Glutamatergic neuron (in vitro differentiated cells): ENCODE measurements at regions not wholly inside any gene's neighbourhood (a gene's known extent, or its start where the extent isn't known, plus 50 kb on each side); places are given as distances from the start of the nearest gene placed in this dataset.
A peak's percentile ranks its signal among the peaks of the same experiment; 100 is the strongest.

ENCODE experiments used
- DNase-seq: peaks from one replicate; pipeline ENCODE4 v3.0.0; 2022
- H3K27ac Mint-ChIP-seq: one replicate; pipeline ENCODE4 v1.8.0; 2020; ENCODE audit warnings: mild to moderate bottlenecking, mixed read lengths, inconsistent platforms; ENCODE audit not compliant: unreplicated experiment
- H3K27me3 Mint-ChIP-seq: one replicate; pipeline ENCODE4 v1.8.0; 2020; ENCODE audit warnings: mild to moderate bottlenecking, moderate library complexity, mixed read lengths, inconsistent platforms; ENCODE audit not compliant: unreplicated experiment
- H3K36me3 Mint-ChIP-seq: one replicate; pipeline ENCODE4 v1.8.0; 2020; ENCODE audit warnings: mild to moderate bottlenecking, mixed read lengths, inconsistent platforms; ENCODE audit not compliant: unreplicated experiment
- H3K4me1 Mint-ChIP-seq: one replicate; pipeline ENCODE4 v1.8.0; 2020; ENCODE audit warnings: mild to moderate bottlenecking, low read depth, mixed read lengths, inconsistent platforms; ENCODE audit not compliant: unreplicated experiment
- H3K4me3 Mint-ChIP-seq: one replicate; pipeline ENCODE4 v1.8.0; 2020; ENCODE audit warnings: mild to moderate bottlenecking, mixed read lengths, inconsistent platforms; ENCODE audit not compliant: unreplicated experiment
- H3K9me3 Mint-ChIP-seq: one replicate; pipeline ENCODE4 v1.8.0; 2020; ENCODE audit warnings: mild to moderate bottlenecking, moderate library complexity, mixed read lengths, inconsistent platforms; ENCODE audit not compliant: unreplicated experiment
- TF ChIP-seq, protein P1 (sequence below): fragments of 200-600 bp; sonication (generic); IDR thresholded peaks from one replicate; pipeline ENCODE4 v1.5.0; 2021; ENCODE audit not compliant: partially characterized antibody, unreplicated experiment

DNA sequence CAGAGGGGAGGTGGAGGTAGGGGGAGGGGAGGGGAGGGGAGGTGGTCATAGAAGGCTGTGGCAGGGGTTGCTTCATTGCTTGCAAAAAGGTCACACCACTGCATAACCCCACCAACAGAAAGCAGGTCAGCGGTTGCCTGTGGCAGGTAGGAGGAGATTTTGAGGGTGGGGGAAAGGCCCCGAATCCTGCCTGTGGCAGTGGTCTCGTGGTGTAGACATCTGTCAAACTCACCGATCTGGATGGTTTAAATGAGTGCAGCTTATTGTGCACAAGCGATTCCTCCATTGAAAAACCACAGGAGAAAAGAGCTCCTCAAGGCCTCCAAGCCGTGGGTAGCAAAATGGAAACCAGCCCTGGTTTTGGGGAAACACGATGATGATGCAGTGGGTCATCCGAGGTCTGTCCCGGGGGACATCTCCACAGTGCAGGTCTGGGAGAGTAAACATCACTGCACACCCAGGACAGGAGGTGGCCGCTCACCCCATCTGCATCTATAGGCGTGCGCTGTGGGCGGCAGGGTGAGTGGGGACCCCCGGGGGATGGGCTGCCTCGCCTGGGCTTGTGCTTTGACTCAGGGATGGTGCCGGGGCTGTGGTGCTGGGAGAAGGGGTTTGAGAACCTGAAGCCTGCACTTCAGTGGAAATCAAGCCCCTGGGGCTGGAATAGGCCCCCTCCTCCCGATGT, 112.3 kb downstream of the CRYAA start:
- H3K4me3 Mint-ChIP-seq = peak overlapping the region; percentile 30
- no peak overlapping the region for H3K27ac Mint-ChIP-seq
- H3K27me3 Mint-ChIP-seq = no peaks in the 10 kb centered on the region
- TF ChIP-seq, protein P1, sequence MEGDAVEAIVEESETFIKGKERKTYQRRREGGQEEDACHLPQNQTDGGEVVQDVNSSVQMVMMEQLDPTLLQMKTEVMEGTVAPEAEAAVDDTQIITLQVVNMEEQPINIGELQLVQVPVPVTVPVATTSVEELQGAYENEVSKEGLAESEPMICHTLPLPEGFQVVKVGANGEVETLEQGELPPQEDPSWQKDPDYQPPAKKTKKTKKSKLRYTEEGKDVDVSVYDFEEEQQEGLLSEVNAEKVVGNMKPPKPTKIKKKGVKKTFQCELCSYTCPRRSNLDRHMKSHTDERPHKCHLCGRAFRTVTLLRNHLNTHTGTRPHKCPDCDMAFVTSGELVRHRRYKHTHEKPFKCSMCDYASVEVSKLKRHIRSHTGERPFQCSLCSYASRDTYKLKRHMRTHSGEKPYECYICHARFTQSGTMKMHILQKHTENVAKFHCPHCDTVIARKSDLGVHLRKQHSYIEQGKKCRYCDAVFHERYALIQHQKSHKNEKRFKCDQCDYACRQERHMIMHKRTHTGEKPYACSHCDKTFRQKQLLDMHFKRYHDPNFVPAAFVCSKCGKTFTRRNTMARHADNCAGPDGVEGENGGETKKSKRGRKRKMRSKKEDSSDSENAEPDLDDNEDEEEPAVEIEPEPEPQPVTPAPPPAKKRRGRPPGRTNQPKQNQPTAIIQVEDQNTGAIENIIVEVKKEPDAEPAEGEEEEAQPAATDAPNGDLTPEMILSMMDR = no peak
- no peaks in the 10 kb centered on the region for H3K36me3 Mint-ChIP-seq
- H3K4me1 Mint-ChIP-seq = peaks cover 5% of the 10 kb centered on the region
- peaks cover 6% of the 10 kb centered on the region for H3K9me3 Mint-ChIP-seq
- DNase-seq = no peak

DNA sequence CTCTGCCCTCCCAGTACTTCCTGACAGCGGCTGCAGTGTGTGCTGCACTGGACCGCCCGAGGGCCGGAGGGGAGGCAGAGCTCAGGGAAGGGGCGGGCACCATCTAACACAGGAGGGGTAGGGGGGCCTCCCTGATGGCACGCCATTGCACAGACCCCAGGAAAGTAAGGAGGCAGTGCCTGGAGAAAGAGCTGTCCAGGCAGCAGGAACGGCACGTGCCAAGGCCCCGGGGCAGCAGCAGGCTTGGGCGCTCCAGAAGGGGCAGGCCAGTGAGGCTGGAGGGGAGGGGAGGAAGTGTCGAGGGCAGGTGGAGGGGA, 110.7 kb downstream of the CRYAA start:
- Mint-ChIP-seq H3K4me1 (peaks cover 5% of the 10 kb centered on the region), H3K4me3 (no peak overlapping the region), H3K27ac (no peak overlapping the region), H3K27me3 (no peaks in the 10 kb centered on the region), H3K9me3 (peaks cover 6% of the 10 kb centered on the region), H3K36me3 (no peaks in the 10 kb centered on the region)
- DNase-seq = no peak
- TF ChIP-seq, protein P1 = no peak

- Mint-ChIP-seq H3K9me3 (peaks cover 6% of the 10 kb centered on the region), H3K27ac (no peak overlapping the region), H3K36me3 (no peaks in the 10 kb centered on the region), H3K4me1 (peaks cover 5% of the 10 kb centered on the region), H3K27me3 (no peaks in the 10 kb centered on the region), H3K4me3 (no peak overlapping the region)
- no peak for DNase-seq
- TF ChIP-seq, protein P1 = no peak
Observed at GRCh38 chr21:43278766-43279577, 110.2 kb downstream of the CRYAA start.

DNA sequence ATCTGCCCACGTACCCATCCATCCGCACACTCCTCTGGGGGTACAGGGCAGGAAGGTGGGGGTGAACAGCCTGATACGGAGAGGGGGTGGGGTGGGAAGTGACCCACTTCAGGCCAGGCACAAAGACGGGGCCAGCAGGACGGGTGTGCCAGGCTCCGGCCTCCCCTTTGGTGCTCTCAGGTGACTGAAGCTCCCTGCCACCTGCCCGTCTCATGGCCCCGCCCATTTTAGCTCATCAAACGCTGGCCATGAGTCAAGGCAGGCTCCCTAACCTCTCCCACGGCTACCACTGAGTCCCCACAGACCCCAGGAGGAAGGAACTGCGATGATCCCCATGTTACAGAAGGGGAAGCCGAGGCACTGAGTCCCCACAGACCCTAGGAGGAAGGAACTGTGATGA, 109.6 kb downstream of the CRYAA start:
- TF ChIP-seq, protein P1 = no peak
- H3K27me3 Mint-ChIP-seq = no peaks in the 10 kb centered on the region
- H3K4me3 Mint-ChIP-seq = no peak overlapping the region
- no peak for DNase-seq
- peaks cover 6% of the 10 kb centered on the region for H3K9me3 Mint-ChIP-seq
- peaks cover 5% of the 10 kb centered on the region for H3K4me1 Mint-ChIP-seq
- no peaks in the 10 kb centered on the region for H3K36me3 Mint-ChIP-seq
- H3K27ac Mint-ChIP-seq = no peak overlapping the region
